ENCODE measurements at regions not wholly inside any gene's neighbourhood (a gene's known extent, or its start where the extent isn't known, plus 50 kb on each side); places are given as distances from the start of the nearest gene placed in this dataset.

DNA sequence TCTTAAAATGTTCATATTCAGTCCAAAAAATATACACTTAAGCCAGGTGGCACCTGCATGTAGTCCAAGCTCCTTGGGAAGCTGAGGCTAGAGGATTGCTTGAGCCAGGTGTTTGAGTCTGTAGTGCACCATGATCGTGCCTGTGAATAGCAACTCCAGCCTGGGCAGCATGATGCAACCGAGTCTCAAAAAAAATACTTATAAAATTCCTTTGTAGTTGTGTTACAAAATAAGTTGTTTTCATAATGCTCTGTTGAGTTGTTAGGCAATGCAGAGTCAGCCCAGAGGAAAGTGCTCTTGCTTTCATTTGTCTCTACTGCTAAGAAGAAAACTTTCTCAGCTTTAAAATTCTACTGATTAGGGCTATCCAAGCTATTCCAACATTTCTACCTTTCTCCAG lies 442.8 kb upstream of the ARRDC4 start:
- no CpG with 5 or more reads among the region's 2 CpGs for WGBS, 2 experiments (ENCODE audit: extremely low coverage in 2 of 2, insufficient read length in 1 of 2)
- H2AFZ ChIP-seq (replicated peaks; ENCODE audit: low read length, poor library complexity) = no peak overlapping the region
- in situ Hi-C loops (cut with MboI; ENCODE audit: low sequenced_read_pairs) = no loop called here
- H3K9me3 ChIP-seq (ENCODE audit: control insufficient read depth, insufficient read depth, low read length) = peaks cover 19% of the 10 kb centered on the region
- ChIA-PET CTCF (no interaction called here), POLR2A (ENCODE audit: unreplicated experiment) (no interaction called here)
- no peaks in the 10 kb centered on the region for H3K4me1 ChIP-seq (ENCODE audit: control insufficient read depth, insufficient read depth, low read length)
- H3K14ac ChIP-seq (replicated peaks; ENCODE audit: low read depth, low read length) = no peak overlapping the region
- H3K4ac ChIP-seq (ENCODE audit: low read depth, low read length) = no peak overlapping the region
- H2AK9ac ChIP-seq (replicated peaks; ENCODE audit: low read depth, low read length, poor library complexity) = no peak overlapping the region
- H2BK20ac ChIP-seq (ENCODE audit: low read depth, low read length) = no peak overlapping the region
- H3K9me1 ChIP-seq (ENCODE audit: insufficient read depth, low read length) = no peaks in the 10 kb centered on the region
- no peak overlapping the region for H4K5ac ChIP-seq (ENCODE audit: low read depth, low read length)
- intact Hi-C loops (cut with micrococcal nuclease) = no loop called here
- no peak overlapping the region for H3K4me3 ChIP-seq (ENCODE audit: insufficient read depth, low read depth, low read length)
- H3K79me1 ChIP-seq (ENCODE audit: low read depth in 1 of 2, low read length in 2 of 2) = no peaks in the 10 kb centered on the region
- H3K23ac ChIP-seq (ENCODE audit: low read depth, low read length) = no peak overlapping the region
- H2BK120ac ChIP-seq (ENCODE audit: low read depth, low read length) = no peak overlapping the region
- no peak overlapping the region for H3K56ac ChIP-seq (ENCODE audit: extremely low read depth, insufficient read depth, low read length)
- dilution Hi-C loops (cut with HindIII; ENCODE audit: low sequenced_read_pairs, unreplicated experiment) = no loop called here
- H3K27ac ChIP-seq (ENCODE audit: insufficient read depth, low read length) = no peak overlapping the region
- H4K8ac ChIP-seq (ENCODE audit: low read depth in 2 of 2, low read length in 2 of 2) = no peak overlapping the region
- ATAC-seq (ENCODE audit: low read depth) (no peak), DNase-seq (no peak)
- H3K18ac ChIP-seq (ENCODE audit: low read depth, low read length) = no peak overlapping the region
- no peak overlapping the region for H4K91ac ChIP-seq (ENCODE audit: insufficient read depth, low read depth, low read length)
- H2BK5ac ChIP-seq (ENCODE audit: low read depth, low read length, poor library complexity, severe bottlenecking) = no peak overlapping the region
- H2BK15ac ChIP-seq (ENCODE audit: low read depth, low read length) = no peak overlapping the region
- H4K20me1 ChIP-seq (ENCODE audit: insufficient read depth, low read length) = no peaks in the 10 kb centered on the region
- BruUV-seq (replicated peaks) = no TSS peak
- H3K27me3 ChIP-seq (ENCODE audit: control insufficient read depth, insufficient read depth, low read length) = no peaks in the 10 kb centered on the region
- no peak overlapping the region for H2AK5ac ChIP-seq (ENCODE audit: low read depth, low read length)
- no peak overlapping the region for H3K9ac ChIP-seq (ENCODE audit: low read depth, low read length)
- TF ChIP-seq FOS (IDR thresholded peaks at IDR 0.05; ENCODE audit: low read depth, low read length) = no peak
- H3K4me2 ChIP-seq (ENCODE audit: low read depth, low read length) = no peak overlapping the region
- no peaks in the 10 kb centered on the region for H3K36me3 ChIP-seq (ENCODE audit: control insufficient read depth, insufficient read depth, low read length)

All from IMR-90 (cell line).